CD14-positive monocyte (primary cell): ENCODE measurements at regions not wholly inside any gene's neighbourhood (a gene's known extent, or its start where the extent isn't known, plus 50 kb on each side); places are given as distances from the start of the nearest gene placed in this dataset.

ENCODE experiments used
- DNase-seq, 3 donors: peaks; one replicate each; pipeline ENCODE4 v3.0.0-alpha.2; 2011 to 2022
- H2AFZ ChIP-seq: 2 replicates; pipeline ENCODE4 v1.6.0; 2012; ENCODE audit warnings: mild to moderate bottlenecking, low read depth, low read length, inconsistent platforms; ENCODE audit not compliant: insufficient read depth, poor library complexity, severe bottlenecking
- H3K27ac ChIP-seq, 2 donors: 1 replicate in 1 of 2; 2 replicates in 1 of 2; pipeline ENCODE4 v1.5.1; 2012 to 2013; ENCODE audit warnings: low read length in 2 of 2, control low read depth in 1 of 2, inconsistent platforms in 1 of 2, low read depth in 1 of 2, mild to moderate bottlenecking in 1 of 2
- H3K27me3 ChIP-seq, 2 donors: one replicate each; pipeline versions ENCODE4 v1.6.0 to v1.6.1; 2011 to 2013; ENCODE audit warnings: low read length in 2 of 2; ENCODE audit not compliant: control insufficient read depth in 2 of 2, insufficient read depth in 2 of 2
- H3K36me3 ChIP-seq, 2 donors: replicated peaks in 1 of 2; 1 replicate in 1 of 2; 2 replicates in 1 of 2; pipeline versions ENCODE4 v1.5.1 to v1.6.1; 2012 to 2013; ENCODE audit warnings: low read length in 2 of 2, control low read depth in 1 of 2, inconsistent platforms in 1 of 2, mild to moderate bottlenecking in 1 of 2; ENCODE audit not compliant: insufficient read depth in 2 of 2, control insufficient read depth in 1 of 2
- H3K4me1 ChIP-seq, 2 donors: 1 replicate in 1 of 2; 2 replicates in 1 of 2; pipeline versions ENCODE4 v1.5.1 to v1.6.1; 2012 to 2013; ENCODE audit warnings: low read length in 2 of 2, control low read depth in 1 of 2, inconsistent platforms in 1 of 2, mild to moderate bottlenecking in 1 of 2, moderate library complexity in 1 of 2; ENCODE audit not compliant: insufficient read depth in 2 of 2, control insufficient read depth in 1 of 2
- H3K4me2 ChIP-seq: replicated peaks from 2 replicates; pipeline ENCODE3; 2012; ENCODE audit warnings: low read length, moderate library complexity, mild to moderate bottlenecking; ENCODE audit not compliant: poor library complexity, severe bottlenecking; ENCODE audit errors: extremely low read depth
- H3K4me3 ChIP-seq, 3 experiments: fragments of 200-600 bp in 1 of 3; sonication (generic) in 1 of 3; replicated peaks in 1 of 3; 1 replicate in 2 of 3; 2 replicates in 1 of 3; pipeline ENCODE4 v1.5.1; 2011 to 2013; ENCODE audit warnings: low read length in 3 of 3, mild to moderate bottlenecking in 3 of 3, control low read depth in 2 of 3, low read depth in 2 of 3, inconsistent platforms in 1 of 3, moderate library complexity in 1 of 3
- H3K79me2 ChIP-seq: 2 replicates; pipeline ENCODE4 v1.6.0; 2012; ENCODE audit warnings: mild to moderate bottlenecking, control low read depth, inconsistent platforms, low read length, moderate library complexity; ENCODE audit not compliant: insufficient read depth
- H3K9ac ChIP-seq: 2 replicates; pipeline ENCODE4 v1.6.0; 2017; ENCODE audit warnings: low read length, mild to moderate bottlenecking; ENCODE audit not compliant: insufficient read depth, poor library complexity, severe bottlenecking
- H3K9me3 ChIP-seq, 2 donors: replicated peaks in 1 of 2; 1 replicate in 1 of 2; 2 replicates in 1 of 2; pipeline versions ENCODE4 v1.5.1 to v1.6.1; 2012 to 2013; ENCODE audit warnings: low read length in 2 of 2, control low read depth in 1 of 2; ENCODE audit not compliant: control insufficient read depth in 1 of 2, insufficient read depth in 1 of 2
- H4K20me1 ChIP-seq: 2 replicates; pipeline ENCODE4 v1.6.0; 2012; ENCODE audit warnings: mild to moderate bottlenecking, low read length, control low read depth, moderate library complexity; ENCODE audit not compliant: insufficient read depth
- H3K27ac Mint-ChIP-seq, 7 donors: one replicate each; pipeline ENCODE4 v1.8.0; 2020; ENCODE audit warnings: mild to moderate bottlenecking in 7 of 7, mixed read lengths in 7 of 7, moderate library complexity in 6 of 7, inconsistent platforms in 2 of 7
- H3K27me3 Mint-ChIP-seq, 3 donors: one replicate each; pipeline ENCODE4 v1.8.0; 2021 to 2022; ENCODE audit warnings: low read depth in 3 of 3, mild to moderate bottlenecking in 3 of 3, mixed read lengths in 3 of 3, moderate library complexity in 3 of 3, inconsistent platforms in 1 of 3
- H3K36me3 Mint-ChIP-seq, 2 donors: one replicate each; pipeline ENCODE4 v1.8.0; 2020; ENCODE audit warnings: mixed read lengths in 2 of 2, inconsistent platforms in 1 of 2, mild to moderate bottlenecking in 1 of 2
- H3K4me1 Mint-ChIP-seq: one replicate; pipeline ENCODE4 v1.8.0; 2020; ENCODE audit warnings: mild to moderate bottlenecking, mixed read lengths
- H3K4me3 Mint-ChIP-seq, 2 donors: one replicate each; pipeline ENCODE4 v1.8.0; 2020; ENCODE audit warnings: mild to moderate bottlenecking in 2 of 2, mixed read lengths in 2 of 2, moderate library complexity in 1 of 2
- H3K9me3 Mint-ChIP-seq, 7 donors: one replicate each; pipeline ENCODE4 v1.8.0; 2020 to 2022; ENCODE audit warnings: mixed read lengths in 7 of 7, mild to moderate bottlenecking in 6 of 7, moderate library complexity in 6 of 7, inconsistent platforms in 2 of 7
- CTCF ChIP-seq: fragments of 200-600 bp; IDR thresholded peaks from one replicate; pipeline ENCODE4 v1.8.0; 2022; ENCODE audit warnings: antibody characterized with exemption, mild to moderate bottlenecking
- WGBS: methylation state at CpG from one replicate; pipeline ENCODE4 v1.1.5; 2013; ENCODE audit warnings: missing lambda C conversion rate; ENCODE audit not compliant: insufficient coverage; 5-methylcytosine and 5-hydroxymethylcytosine counted together
- intact Hi-C, 2 donors: fragments of 100-400 bp; cut with micrococcal nuclease; formaldehyde crosslinking; loops; one replicate each; pipeline versions ENCODE4 v1.15.0 to v1.15.1; 2023

GRCh38 chrX:821327-822107, 190.9 kb downstream of the SHOX start:
- Mint-ChIP-seq H3K9me3 (peaks cover 2 to 23% (median 17%) of the 10 kb centered on the region in 7 donors), H3K4me3 (no peak overlapping the region), H3K36me3 (no peaks in the 10 kb centered on the region), H3K4me1 (no peaks in the 10 kb centered on the region), H3K27ac (no peak overlapping the region), H3K27me3 (peaks cover 0 to 5% (median 2%) of the 10 kb centered on the region in 3 donors)
- Histone ChIP-seq H3K27ac (no peak overlapping the region), H3K79me2 (no peaks in the 10 kb centered on the region), H3K36me3 (no peaks in the 10 kb centered on the region), H3K9ac (no peak overlapping the region), H3K4me1 (no peaks in the 10 kb centered on the region), H2AFZ (no peak overlapping the region), H3K9me3 (peaks cover 0 to 3% of the 10 kb centered on the region in 2 donors), H4K20me1 (no peaks in the 10 kb centered on the region), H3K4me3 (no peak overlapping the region), H3K27me3 (no peaks in the 10 kb centered on the region), H3K4me2 (no peak overlapping the region)
- intact Hi-C loops: no loop called here
- DNase-seq: no peak
- TF ChIP-seq CTCF: no peak
- 89% methylated on average over 9 of the region's 12 CpGs for WGBS

GRCh38 chrX:819684-820083, 189.1 kb downstream of the SHOX start:
- H3K79me2 ChIP-seq: no peaks in the 10 kb centered on the region
- H3K4me3 ChIP-seq: no peak overlapping the region
- no peak for DNase-seq
- H3K4me1 ChIP-seq: no peaks in the 10 kb centered on the region
- H2AFZ ChIP-seq: no peak overlapping the region
- peaks cover 2 to 23% (median 19%) of the 10 kb centered on the region in 7 donors for H3K9me3 Mint-ChIP-seq
- H3K27me3 ChIP-seq: no peaks in the 10 kb centered on the region
- no peaks in the 10 kb centered on the region for H3K36me3 Mint-ChIP-seq
- peaks cover 0 to 5% (median 2%) of the 10 kb centered on the region in 3 donors for H3K27me3 Mint-ChIP-seq
- H3K27ac ChIP-seq: no peak overlapping the region
- TF ChIP-seq CTCF: no peak
- H4K20me1 ChIP-seq: no peaks in the 10 kb centered on the region
- WGBS: 96% methylated on average over 9 of the region's 15 CpGs
- no peaks in the 10 kb centered on the region for H3K36me3 ChIP-seq
- H3K9me3 ChIP-seq: peaks cover 0 to 3% of the 10 kb centered on the region in 2 donors
- H3K4me2 ChIP-seq: no peak overlapping the region
- no peak overlapping the region for H3K4me3 Mint-ChIP-seq
- no peak overlapping the region for H3K9ac ChIP-seq
- no peak overlapping the region for H3K27ac Mint-ChIP-seq
- H3K4me1 Mint-ChIP-seq: no peaks in the 10 kb centered on the region
- intact Hi-C loops: no loop called here
